SK-N-SH (cell line): ENCODE measurements at regions not wholly inside any gene's neighbourhood (a gene's known extent, or its start where the extent isn't known, plus 50 kb on each side); places are given as distances from the start of the nearest gene placed in this dataset.

ENCODE experiments used
- CTCF ChIA-PET: fragments of 300-600, 350-600 bp; formaldehyde crosslinking; extraction: SDS; loops from one replicate; lab custom pipeline; 2021; lab: Yijun Ruan, JAX
- POLR2A ChIA-PET: fragments of 350-600 bp; sonication (Branson Sonifier 250); formaldehyde crosslinking; extraction: SDS; loops from one replicate; lab custom pipeline; 2020; ENCODE audit warnings: antibody characterized with exemption, inconsistent platforms; lab: Yijun Ruan, JAX
- DNase-seq: peaks from one replicate; pipeline ENCODE4 v3.0.0; 2012
- H2AFZ ChIP-seq: fragments of 200-600 bp; sonication (generic); 2 replicates; pipeline ENCODE4 v1.8.1; 2016; ENCODE audit warnings: antibody characterized with exemption, mild to moderate bottlenecking, low read depth
- H3F3A ChIP-seq: fragments of 200-600 bp; sonication (generic); replicated peaks from 2 replicates; pipeline ENCODE3; 2016; ENCODE audit warnings: antibody characterized with exemption, mild to moderate bottlenecking; ENCODE audit not compliant: insufficient read depth
- H3K27ac ChIP-seq, 2 experiments: fragments of 200-500 bp in 1 of 2; fragments of 200-600 bp in 1 of 2; sonication (Bioruptor generic) in 1 of 2; sonication (generic), shearing (Covaris generic) in 1 of 2; 2 replicates each; pipeline versions ENCODE4 v1.5.1 to v1.6.1; 2014 to 2016; ENCODE audit warnings: low read depth in 2 of 2, inconsistent platforms in 1 of 2, low read length in 1 of 2, mild to moderate bottlenecking in 1 of 2, mixed read lengths in 1 of 2
- H3K27me3 ChIP-seq: fragments of 200-600 bp; sonication (generic), shearing (Covaris generic); 2 replicates; pipeline ENCODE4 v1.6.1; 2016; ENCODE audit warnings: mixed run types; ENCODE audit not compliant: insufficient read depth
- H3K36me3 ChIP-seq, 2 experiments: fragments of 200-500 bp in 1 of 2; fragments of 200-600 bp in 1 of 2; sonication (Bioruptor generic) in 1 of 2; sonication (generic) in 1 of 2; replicated peaks in 1 of 2; 2 replicates each; pipeline versions ENCODE3 to v1.5.1; 2014 to 2016; ENCODE audit warnings: low read length in 1 of 2, mild to moderate bottlenecking in 1 of 2; ENCODE audit not compliant: insufficient read depth in 2 of 2, control insufficient read depth in 1 of 2
- H3K4me1 ChIP-seq, 2 experiments: fragments of 200-500 bp in 1 of 2; fragments of 200-600 bp in 1 of 2; sonication (Bioruptor generic) in 1 of 2; sonication (generic), shearing (Covaris generic) in 1 of 2; 2 replicates each; pipeline versions ENCODE4 v1.5.1 to v1.6.1; 2014 to 2016; ENCODE audit warnings: low read depth in 1 of 2, low read length in 1 of 2, mixed run types in 1 of 2; ENCODE audit not compliant: insufficient read depth in 2 of 2, control insufficient read depth in 1 of 2
- H3K4me2 ChIP-seq: fragments of 200-600 bp; sonication (generic), shearing (Covaris generic); 2 replicates; pipeline ENCODE4 v1.6.1; 2017; ENCODE audit warnings: mixed run types
- H3K4me3 ChIP-seq, 2 experiments: fragments of 200-500 bp in 1 of 2; fragments of 200-600 bp in 1 of 2; sonication (Bioruptor generic) in 1 of 2; sonication (generic), shearing (Covaris generic) in 1 of 2; 2 replicates each; pipeline versions ENCODE4 v1.5.1 to v1.8.1; 2014 to 2016; ENCODE audit warnings: low read depth in 2 of 2, inconsistent platforms in 1 of 2, low read length in 1 of 2, mild to moderate bottlenecking in 1 of 2, mixed read lengths in 1 of 2, moderate library complexity in 1 of 2
- H3K79me2 ChIP-seq: fragments of 200-600 bp; sonication (generic); 2 replicates; pipeline ENCODE4 v1.8.1; 2017; ENCODE audit warnings: mild to moderate bottlenecking; ENCODE audit not compliant: insufficient read depth
- H3K9ac ChIP-seq: fragments of 200-600 bp; sonication (generic); 2 replicates; pipeline ENCODE4 v1.6.1; 2017; ENCODE audit warnings: mixed run types
- H3K9me2 ChIP-seq: fragments of 200-600 bp; sonication (generic); 2 replicates; pipeline ENCODE4 v1.6.1; 2017; ENCODE audit warnings: mixed run types
- H3K9me3 ChIP-seq: fragments of 200-600 bp; sonication (generic); 2 replicates; pipeline ENCODE4 v1.6.1; 2017; ENCODE audit warnings: mixed run types, mild to moderate bottlenecking, moderate library complexity
- H4K20me1 ChIP-seq: fragments of 200-600 bp; sonication (generic); 2 replicates; pipeline ENCODE4 v1.6.1; 2017; ENCODE audit warnings: mild to moderate bottlenecking, mixed run types; ENCODE audit not compliant: insufficient read depth
- ELF1 ChIP-seq: IDR thresholded peaks from 2 replicates; pipeline ENCODE4 v1.4.0; 2012
- EZH2phosphoT487 ChIP-seq: fragments of 200-600 bp; sonication (generic); IDR thresholded peaks from 2 replicates; pipeline ENCODE4 v1.6.1; 2017; ENCODE audit warnings: low read depth, mixed run types, mild to moderate bottlenecking, antibody characterized with exemption, moderate library complexity, borderline replicate concordance
- FOXJ3 ChIP-seq: sonication (generic); formaldehyde crosslinking; IDR thresholded peaks from 2 replicates; pipeline ENCODE4 v1.5.1; 2020; ENCODE audit warnings: mild to moderate bottlenecking, missing genetic modification reagents
- MEF2A ChIP-seq: IDR thresholded peaks from 2 replicates; pipeline ENCODE4 v1.4.0; 2012; ENCODE audit warnings: low read depth, borderline replicate concordance
- NFIC ChIP-seq: IDR thresholded peaks from 2 replicates; pipeline ENCODE4 v1.4.0; 2012; ENCODE audit warnings: borderline replicate concordance
- NRF1 ChIP-seq: IDR thresholded peaks from 2 replicates; pipeline ENCODE4 v1.6.1; 2012; ENCODE audit warnings: low read depth, mild to moderate bottlenecking, low read length
- RAD21 ChIP-seq: IDR thresholded peaks from 2 replicates; pipeline ENCODE4 v1.6.1; 2012; ENCODE audit warnings: mild to moderate bottlenecking, low read length
- RCOR1 ChIP-seq: fragments of 150-350 bp; IDR thresholded peaks from 2 replicates; pipeline ENCODE4 v1.6.1; 2017; ENCODE audit warnings: antibody characterized with exemption, low read length
- RFX5 ChIP-seq: IDR thresholded peaks from 2 replicates; pipeline ENCODE4 v1.6.1; 2012; ENCODE audit warnings: mild to moderate bottlenecking, improper control_type of control experiment, low read length
- SIN3A ChIP-seq: IDR thresholded peaks from 2 replicates; pipeline ENCODE4 v1.6.1; 2012; ENCODE audit warnings: low read depth, mild to moderate bottlenecking, low read length, moderate library complexity, borderline replicate concordance
- SMC3 ChIP-seq: IDR thresholded peaks from 2 replicates; pipeline ENCODE4 v1.6.1; 2012; ENCODE audit warnings: low read depth, low read length, improper control_type of control experiment
- TAF1 ChIP-seq: IDR thresholded peaks from 2 replicates; pipeline ENCODE4 v1.6.1; 2012; ENCODE audit warnings: low read depth, mild to moderate bottlenecking, low read length, moderate library complexity, borderline replicate concordance
- TCF12 ChIP-seq: IDR thresholded peaks from 2 replicates; pipeline ENCODE4 v1.4.0; 2012
- TEAD4 ChIP-seq: IDR thresholded peaks from 2 replicates; pipeline ENCODE4 v1.4.0; 2012; ENCODE audit warnings: mild to moderate bottlenecking, borderline replicate concordance; ENCODE audit not compliant: insufficient read depth
- YY1 ChIP-seq: IDR thresholded peaks from 2 replicates; pipeline ENCODE4 v1.4.0; 2012; ENCODE audit warnings: low read depth, mild to moderate bottlenecking
- WGBS: methylation state at CpG from one replicate; pipeline ENCODE4 v1.1.6; 2017; ENCODE audit warnings: low lambda C conversion rate; 5-methylcytosine and 5-hydroxymethylcytosine counted together
- TF ChIP-seq, protein P1 (sequence below): IDR thresholded peaks from 2 replicates; pipeline ENCODE4 v1.6.1; 2012; ENCODE audit warnings: mild to moderate bottlenecking, low read depth, low read length, moderate library complexity
- TF ChIP-seq, protein P2 (sequence below): fragments of 150-350 bp; IDR thresholded peaks from 2 replicates; pipeline ENCODE4 v1.6.1; 2016; ENCODE audit warnings: mild to moderate bottlenecking, low read depth, low read length
- TF ChIP-seq, protein P3 (sequence below): fragments of 150-350 bp; IDR thresholded peaks from 2 replicates; pipeline ENCODE4 v1.6.1; 2017; ENCODE audit warnings: antibody characterized with exemption, low read length, low read depth, borderline replicate concordance
- TF ChIP-seq, protein P4 (sequence below): IDR thresholded peaks from 2 replicates; pipeline ENCODE4 v1.4.0; 2012; ENCODE audit warnings: low read depth
- TF ChIP-seq, protein P5 (sequence below): IDR thresholded peaks from 2 replicates; pipeline ENCODE4; 2012

DNA sequence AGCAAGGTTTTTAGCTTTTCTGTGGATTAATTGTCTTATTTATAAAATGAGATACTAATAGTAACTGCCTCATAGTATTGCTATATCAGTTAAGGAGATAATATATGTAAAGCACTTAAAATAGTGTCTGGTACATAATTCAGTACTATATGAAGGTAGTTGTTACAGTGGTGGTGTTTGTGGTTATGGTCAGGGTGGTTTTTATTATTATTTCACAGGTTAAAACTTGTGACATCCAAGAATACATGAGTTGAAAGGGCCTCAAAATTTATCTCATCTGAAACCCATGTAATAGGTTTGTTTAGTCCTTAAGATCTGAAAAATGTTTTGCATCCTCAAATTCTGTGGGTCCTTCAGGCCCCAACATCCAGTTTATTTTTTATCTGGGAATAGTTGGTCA is 369.5 kb upstream of the LRATD1 start:
- Histone ChIP-seq H3K27me3 (no peaks in the 10 kb centered on the region), H4K20me1 (no peaks in the 10 kb centered on the region), H3K27ac (no peak overlapping the region), H3K4me2 (no peak overlapping the region), H3K4me3 (no peak overlapping the region), H3F3A (no peaks in the 10 kb centered on the region), H3K4me1 (no peaks in the 10 kb centered on the region), H3K36me3 (no peaks in the 10 kb centered on the region), H2AFZ (no peak overlapping the region), H3K9me2 (no peaks in the 10 kb centered on the region), H3K9ac (no peak overlapping the region), H3K79me2 (no peaks in the 10 kb centered on the region), H3K9me3 (no peaks in the 10 kb centered on the region)
- no peak for DNase-seq
- POLR2A ChIA-PET = no interaction called here
- CTCF ChIA-PET = no interaction called here
- TF ChIP-seq TEAD4 = no peak

DNA sequence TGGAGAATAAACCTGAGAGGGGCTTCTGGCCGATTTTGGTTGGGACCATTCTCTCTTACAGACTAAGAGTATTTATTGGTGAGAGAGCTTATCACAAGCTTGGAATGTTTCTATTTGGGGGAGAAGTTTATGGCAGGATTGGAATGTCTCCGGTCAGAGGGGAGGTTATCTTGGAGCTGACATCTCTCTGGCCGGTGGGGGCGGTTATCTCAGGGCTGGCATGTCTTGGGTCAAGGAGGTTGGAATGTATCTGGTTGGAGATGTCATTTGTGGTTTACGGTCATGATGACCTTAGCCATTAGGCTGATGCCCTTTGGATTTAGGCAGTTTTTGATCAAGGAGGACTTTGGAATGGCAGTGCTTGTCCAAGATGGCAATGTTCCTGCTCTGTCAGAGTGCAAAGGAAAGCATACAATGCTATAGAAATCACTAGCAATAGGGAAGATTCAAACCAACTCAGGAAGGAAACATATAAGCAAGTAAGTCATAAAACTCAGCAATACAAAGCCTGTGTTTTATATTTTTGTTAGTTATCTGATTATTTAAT is 362.4 kb upstream of the LRATD1 start:
- Histone ChIP-seq H3K4me2 (no peak overlapping the region), H3F3A (no peaks in the 10 kb centered on the region), H3K9ac (no peak overlapping the region), H3K79me2 (no peaks in the 10 kb centered on the region), H3K4me1 (no peaks in the 10 kb centered on the region), H3K9me2 (no peaks in the 10 kb centered on the region), H3K36me3 (no peaks in the 10 kb centered on the region), H3K27ac (no peak overlapping the region), H2AFZ (no peak overlapping the region), H3K9me3 (no peaks in the 10 kb centered on the region), H4K20me1 (no peaks in the 10 kb centered on the region), H3K27me3 (no peaks in the 10 kb centered on the region), H3K4me3 (no peak overlapping the region)
- POLR2A ChIA-PET = no interaction called here
- no peak for TF ChIP-seq NRF1
- no peak for TF ChIP-seq RCOR1
- TF ChIP-seq, protein P1, sequence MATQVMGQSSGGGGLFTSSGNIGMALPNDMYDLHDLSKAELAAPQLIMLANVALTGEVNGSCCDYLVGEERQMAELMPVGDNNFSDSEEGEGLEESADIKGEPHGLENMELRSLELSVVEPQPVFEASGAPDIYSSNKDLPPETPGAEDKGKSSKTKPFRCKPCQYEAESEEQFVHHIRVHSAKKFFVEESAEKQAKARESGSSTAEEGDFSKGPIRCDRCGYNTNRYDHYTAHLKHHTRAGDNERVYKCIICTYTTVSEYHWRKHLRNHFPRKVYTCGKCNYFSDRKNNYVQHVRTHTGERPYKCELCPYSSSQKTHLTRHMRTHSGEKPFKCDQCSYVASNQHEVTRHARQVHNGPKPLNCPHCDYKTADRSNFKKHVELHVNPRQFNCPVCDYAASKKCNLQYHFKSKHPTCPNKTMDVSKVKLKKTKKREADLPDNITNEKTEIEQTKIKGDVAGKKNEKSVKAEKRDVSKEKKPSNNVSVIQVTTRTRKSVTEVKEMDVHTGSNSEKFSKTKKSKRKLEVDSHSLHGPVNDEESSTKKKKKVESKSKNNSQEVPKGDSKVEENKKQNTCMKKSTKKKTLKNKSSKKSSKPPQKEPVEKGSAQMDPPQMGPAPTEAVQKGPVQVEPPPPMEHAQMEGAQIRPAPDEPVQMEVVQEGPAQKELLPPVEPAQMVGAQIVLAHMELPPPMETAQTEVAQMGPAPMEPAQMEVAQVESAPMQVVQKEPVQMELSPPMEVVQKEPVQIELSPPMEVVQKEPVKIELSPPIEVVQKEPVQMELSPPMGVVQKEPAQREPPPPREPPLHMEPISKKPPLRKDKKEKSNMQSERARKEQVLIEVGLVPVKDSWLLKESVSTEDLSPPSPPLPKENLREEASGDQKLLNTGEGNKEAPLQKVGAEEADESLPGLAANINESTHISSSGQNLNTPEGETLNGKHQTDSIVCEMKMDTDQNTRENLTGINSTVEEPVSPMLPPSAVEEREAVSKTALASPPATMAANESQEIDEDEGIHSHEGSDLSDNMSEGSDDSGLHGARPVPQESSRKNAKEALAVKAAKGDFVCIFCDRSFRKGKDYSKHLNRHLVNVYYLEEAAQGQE = no peak
- TF ChIP-seq YY1 = no peak
- TF ChIP-seq, protein P2, sequence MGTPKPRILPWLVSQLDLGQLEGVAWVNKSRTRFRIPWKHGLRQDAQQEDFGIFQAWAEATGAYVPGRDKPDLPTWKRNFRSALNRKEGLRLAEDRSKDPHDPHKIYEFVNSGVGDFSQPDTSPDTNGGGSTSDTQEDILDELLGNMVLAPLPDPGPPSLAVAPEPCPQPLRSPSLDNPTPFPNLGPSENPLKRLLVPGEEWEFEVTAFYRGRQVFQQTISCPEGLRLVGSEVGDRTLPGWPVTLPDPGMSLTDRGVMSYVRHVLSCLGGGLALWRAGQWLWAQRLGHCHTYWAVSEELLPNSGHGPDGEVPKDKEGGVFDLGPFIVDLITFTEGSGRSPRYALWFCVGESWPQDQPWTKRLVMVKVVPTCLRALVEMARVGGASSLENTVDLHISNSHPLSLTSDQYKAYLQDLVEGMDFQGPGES = no peak
- TF ChIP-seq EZH2phosphoT487 = no peak
- TF ChIP-seq, protein P3, sequence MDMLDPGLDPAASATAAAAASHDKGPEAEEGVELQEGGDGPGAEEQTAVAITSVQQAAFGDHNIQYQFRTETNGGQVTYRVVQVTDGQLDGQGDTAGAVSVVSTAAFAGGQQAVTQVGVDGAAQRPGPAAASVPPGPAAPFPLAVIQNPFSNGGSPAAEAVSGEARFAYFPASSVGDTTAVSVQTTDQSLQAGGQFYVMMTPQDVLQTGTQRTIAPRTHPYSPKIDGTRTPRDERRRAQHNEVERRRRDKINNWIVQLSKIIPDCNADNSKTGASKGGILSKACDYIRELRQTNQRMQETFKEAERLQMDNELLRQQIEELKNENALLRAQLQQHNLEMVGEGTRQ = no peak
- TF ChIP-seq, protein P4, sequence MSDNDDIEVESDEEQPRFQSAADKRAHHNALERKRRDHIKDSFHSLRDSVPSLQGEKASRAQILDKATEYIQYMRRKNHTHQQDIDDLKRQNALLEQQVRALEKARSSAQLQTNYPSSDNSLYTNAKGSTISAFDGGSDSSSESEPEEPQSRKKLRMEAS = no peak
- TF ChIP-seq SMC3 = no peak
- TF ChIP-seq SIN3A = no peak
- no peak for TF ChIP-seq FOXJ3 (CRISPR knock-in tag)
- no peak for TF ChIP-seq RAD21
- TF ChIP-seq MEF2A = no peak
- no peak for TF ChIP-seq TAF1
- TF ChIP-seq ELF1 = no peak
- TF ChIP-seq RFX5 = no peak
- TF ChIP-seq, protein P5, sequence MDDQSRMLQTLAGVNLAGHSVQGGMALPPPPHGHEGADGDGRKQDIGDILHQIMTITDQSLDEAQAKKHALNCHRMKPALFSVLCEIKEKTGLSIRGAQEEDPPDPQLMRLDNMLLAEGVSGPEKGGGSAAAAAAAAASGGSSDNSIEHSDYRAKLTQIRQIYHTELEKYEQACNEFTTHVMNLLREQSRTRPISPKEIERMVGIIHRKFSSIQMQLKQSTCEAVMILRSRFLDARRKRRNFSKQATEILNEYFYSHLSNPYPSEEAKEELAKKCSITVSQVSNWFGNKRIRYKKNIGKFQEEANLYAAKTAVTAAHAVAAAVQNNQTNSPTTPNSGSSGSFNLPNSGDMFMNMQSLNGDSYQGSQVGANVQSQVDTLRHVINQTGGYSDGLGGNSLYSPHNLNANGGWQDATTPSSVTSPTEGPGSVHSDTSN = no peak
- TF ChIP-seq NFIC = no peak
- TF ChIP-seq TCF12 = no peak
- no peak for DNase-seq
- 52% methylated on average over 5 of the region's 5 CpGs for whole genome bisulfite sequencing
- CTCF ChIA-PET = no interaction called here
